GM19238 (cell line): ENCODE measurements at regions not wholly inside any gene's neighbourhood (a gene's known extent, or its start where the extent isn't known, plus 50 kb on each side); places are given as distances from the start of the nearest gene placed in this dataset.

Experiments
- DNase-seq: peaks from one replicate; pipeline ENCODE4 v3.0.0; 2011; ENCODE audit warnings: low spot score; ENCODE audit not compliant: insufficient read length

- DNase-seq = no peak
Measured at GRCh38 chr18:73245345-73245744, 377.6 kb upstream of the NETO1 start.

DNA sequence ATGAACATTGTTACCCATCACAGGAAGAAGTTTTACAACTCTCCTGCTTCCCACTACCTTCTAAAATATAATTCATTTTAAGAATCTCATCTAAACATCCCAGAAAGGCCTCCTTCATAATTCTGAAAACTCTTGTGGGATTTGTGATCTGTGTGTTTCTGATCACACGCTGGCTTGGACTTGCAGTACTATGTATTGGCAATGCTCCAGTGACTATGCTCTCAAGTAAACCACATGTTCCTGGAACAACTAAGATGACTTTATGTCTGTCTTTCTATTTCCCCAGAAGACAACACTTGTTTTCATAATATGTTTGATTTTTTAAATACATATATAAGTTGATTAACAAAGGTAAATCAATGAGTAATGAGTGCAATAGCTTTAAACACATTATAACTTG, 376.6 kb upstream of the NETO1 start:
- DNase-seq = no peak

- no peak for DNase-seq
Measured at GRCh38 chr18:73240899-73241298, 373.1 kb upstream of the NETO1 start.

DNA sequence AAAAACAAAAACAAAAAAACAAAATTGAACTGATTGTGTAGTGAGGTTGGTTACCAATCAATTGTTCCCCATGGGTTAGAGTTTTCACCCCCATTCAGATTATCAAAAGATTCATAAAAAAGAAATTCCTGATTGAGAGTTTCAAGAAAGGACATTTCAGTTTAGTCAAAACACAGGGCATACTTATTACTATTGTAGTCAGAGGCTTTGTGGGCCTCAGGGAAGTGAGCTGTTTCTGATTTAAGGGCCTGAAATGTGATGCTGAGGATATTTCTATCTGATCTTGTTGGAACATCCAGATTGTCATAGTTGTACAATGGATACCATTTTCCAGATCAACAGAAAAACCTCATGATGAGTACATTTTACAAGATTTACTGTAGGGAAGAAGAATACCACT, 368.1 kb upstream of the NETO1 start:
- DNase-seq = no peak

GRCh38 chr18:73235491-73235890, 367.7 kb upstream of the NETO1 start:
- no peak for DNase-seq

- no peak for DNase-seq
Measured at GRCh38 chr18:73232933-73233332, 365.1 kb upstream of the NETO1 start.

GRCh38 chr18:73220663-73221062, 352.9 kb upstream of the NETO1 start:
- DNase-seq = no peak

DNA sequence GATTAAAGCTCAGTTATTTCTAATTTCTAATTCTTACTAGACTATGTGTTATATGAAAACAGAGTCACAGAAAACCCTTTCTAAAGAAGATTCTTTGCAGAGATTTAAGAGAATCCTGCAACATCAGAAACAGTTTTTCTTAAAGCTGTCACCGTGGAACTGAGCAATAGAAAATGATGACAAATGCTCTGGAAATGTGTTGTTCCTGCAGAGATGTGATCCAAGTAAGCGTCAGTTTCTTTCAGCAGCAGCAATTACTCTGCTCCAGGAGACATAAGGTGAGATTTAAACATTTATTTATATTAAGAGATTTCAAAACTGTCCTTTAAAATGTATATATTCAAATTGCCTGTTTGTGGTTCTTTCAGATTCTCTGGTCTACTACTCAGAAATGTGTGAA, 350.5 kb upstream of the NETO1 start:
- DNase-seq = no peak

DNA sequence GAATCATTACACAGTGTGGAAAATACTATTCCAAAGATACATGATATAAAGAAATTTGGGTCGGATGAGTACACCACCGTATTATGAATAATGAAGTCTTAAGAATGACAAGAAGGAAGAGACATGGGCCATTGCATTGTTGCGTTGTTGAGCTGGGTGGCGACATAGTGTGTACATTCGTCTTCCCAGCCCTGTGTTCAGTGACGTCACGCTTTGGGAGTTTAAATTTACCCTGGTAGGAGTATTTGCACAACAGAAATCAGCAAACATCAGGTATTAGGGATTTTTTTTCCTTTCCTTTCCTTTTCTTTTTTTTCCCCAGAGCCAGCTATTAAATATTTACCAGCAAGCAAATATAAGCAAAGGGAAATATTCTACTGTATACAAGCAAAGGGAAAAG, 347.2 kb upstream of the NETO1 start:
- DNase-seq = no peak

GRCh38 chr18:73212442-73212841, 344.7 kb upstream of the NETO1 start:
- DNase-seq = no peak

- DNase-seq = no peak
Measured at GRCh38 chr18:73201940-73202339, 334.2 kb upstream of the NETO1 start.

DNA sequence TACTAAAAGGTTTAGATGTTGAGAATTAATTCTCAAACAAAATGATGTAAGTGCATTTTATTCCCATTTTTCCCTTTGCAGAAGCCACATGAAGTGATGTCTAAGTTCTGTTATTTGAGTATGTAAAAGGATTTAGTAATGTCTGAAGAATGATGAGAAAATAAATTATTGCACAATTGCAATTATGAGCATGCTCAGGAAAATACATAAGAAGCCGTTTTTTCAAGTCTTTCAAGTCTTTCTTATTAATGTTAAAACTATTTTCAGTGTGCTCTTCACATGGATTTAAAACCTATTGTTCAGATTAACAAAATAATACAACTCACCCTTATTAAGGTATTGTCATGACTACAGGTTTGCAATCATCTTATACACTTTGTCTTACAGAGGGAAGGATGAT, 331.4 kb upstream of the NETO1 start:
- no peak for DNase-seq

GRCh38 chr18:73189718-73190117, 321.9 kb upstream of the NETO1 start:
- DNase-seq = no peak

GRCh38 chr18:73168236-73168635, 300.4 kb upstream of the NETO1 start:
- DNase-seq = no peak

DNA sequence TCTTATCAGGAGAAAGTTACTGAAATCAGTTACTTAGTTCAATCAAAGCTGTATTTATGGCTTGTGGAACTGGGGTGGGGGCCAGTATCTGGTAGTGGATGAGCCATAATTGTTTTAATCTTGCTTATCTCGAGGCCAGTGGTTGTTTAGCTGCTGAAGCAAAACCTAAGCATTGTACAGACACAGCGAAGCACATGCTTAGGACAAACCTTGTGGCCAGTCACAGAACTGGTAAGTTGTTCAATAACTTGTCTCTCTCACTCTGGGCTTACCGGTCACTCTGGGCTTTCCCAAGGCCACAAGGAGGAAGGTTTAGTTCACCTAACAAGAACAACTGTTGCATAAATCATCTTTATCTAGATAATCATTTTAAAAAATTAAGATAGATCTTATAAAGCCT, 296.6 kb upstream of the NETO1 start:
- DNase-seq = no peak

- DNase-seq = no peak
Measured at GRCh38 chr18:73163236-73163635, 295.4 kb upstream of the NETO1 start.

DNA sequence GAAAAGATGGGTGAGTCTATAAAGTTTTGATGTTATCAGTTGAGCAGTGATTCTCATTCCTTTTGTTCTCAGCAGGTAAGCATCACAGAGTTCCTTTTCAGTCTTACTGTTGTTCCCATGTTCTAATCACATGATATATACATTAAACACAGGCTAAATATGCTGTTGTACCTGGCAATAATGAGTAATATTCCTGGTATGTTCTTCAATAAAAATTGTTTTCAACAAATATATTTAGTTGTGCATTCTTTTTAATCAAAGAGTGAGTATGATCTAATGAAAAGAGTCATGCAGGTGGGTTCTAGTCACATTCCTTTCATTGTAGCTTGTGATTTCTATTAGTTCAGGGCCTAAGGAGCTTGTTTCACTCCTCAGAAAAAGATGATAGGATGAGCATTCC, 288.3 kb upstream of the NETO1 start:
- DNase-seq = no peak

DNA sequence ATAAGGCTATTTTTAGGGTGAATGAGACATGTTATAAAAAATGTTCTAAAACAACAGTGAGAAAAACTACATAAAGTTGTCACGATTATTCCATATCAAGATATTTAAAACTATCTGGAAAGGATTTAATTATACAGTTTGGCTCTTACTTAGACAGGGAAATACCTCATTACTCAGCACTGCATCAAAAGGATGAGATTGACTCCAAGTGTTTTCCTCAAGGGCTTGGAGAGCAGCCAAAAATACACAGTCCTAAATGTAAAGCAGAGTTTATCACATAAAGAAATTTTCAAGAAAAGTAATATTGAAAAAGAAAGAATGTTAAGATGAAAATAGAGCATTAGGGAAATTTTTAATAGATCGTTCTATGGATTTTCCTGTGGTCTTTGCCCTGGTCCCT, 285.5 kb upstream of the NETO1 start:
- DNase-seq = no peak

DNA sequence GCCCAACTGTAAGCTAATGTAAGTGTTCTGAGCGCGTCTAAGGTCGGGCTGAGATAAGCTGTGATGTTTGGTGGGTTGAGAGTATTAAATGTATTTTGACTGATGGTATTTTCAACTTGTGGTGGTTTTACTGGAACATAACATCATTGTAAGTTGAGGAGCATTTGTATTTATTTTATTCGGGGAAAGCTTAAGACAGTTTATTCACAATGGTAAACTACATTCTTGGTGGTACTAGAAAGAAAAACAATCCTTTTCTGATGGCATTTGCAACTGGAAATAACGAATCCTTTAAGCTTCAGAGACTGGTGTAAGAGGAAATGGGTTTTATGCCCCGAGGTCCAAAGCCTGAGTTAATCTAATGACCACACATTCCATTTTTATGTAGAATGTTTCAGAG, 283.3 kb upstream of the NETO1 start:
- no peak for DNase-seq

GRCh38 chr18:73150199-73150598, 282.4 kb upstream of the NETO1 start:
- DNase-seq = no peak

DNA sequence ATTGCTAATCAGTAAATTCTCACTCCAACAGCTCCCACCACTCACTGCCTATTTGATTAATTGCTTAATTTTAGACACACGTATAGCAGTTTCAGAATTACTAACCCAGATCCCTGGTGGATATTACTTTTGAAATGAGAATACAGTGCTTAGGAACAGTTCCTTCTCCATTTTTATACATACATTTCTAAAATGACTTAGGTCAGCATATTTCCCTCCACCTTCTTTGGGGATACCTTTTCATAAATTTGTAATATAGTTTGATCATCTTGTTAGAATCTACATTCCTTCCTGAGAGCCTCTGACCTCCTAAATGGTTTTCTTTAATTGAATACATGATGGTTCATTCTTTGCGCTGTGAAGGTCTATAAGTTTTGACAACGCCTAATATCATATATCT, 279.8 kb upstream of the NETO1 start:
- DNase-seq = no peak

DNA sequence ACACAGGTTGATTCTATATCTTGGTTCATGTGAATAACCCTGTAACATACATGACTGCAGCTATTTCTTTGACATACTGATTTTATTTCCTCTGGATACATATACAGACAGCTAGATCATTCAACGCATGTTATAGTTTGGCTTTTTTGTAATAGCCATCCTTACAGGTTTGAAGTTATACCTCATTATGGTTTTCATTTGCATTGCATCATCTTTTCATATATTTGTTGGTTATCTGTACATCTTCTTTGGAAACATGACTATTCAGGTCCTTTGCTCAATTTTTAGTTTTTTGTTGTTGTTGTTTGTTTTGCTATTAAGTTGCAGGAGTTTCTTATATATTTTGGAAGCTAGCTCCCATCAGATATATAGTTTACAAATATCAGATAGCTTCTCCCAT, 276.2 kb upstream of the NETO1 start:
- DNase-seq = no peak

DNA sequence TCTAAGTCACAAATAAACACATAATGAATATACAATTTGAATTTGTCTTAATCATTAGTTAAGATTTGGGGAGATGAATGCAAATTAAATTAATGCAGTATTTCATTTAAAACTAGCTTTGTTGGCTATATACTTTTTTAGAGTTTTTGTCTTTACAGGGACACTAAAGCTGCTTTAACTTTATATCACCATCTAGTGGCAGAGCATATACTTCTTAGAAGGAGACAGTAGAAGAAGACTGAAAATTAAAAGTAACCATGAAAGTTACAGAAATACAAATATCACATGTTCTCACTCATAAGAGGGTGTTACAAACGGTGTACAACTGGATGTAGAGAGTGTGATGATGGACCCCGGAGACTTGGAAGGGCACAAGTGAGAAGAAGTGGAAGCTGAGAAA, 268.3 kb upstream of the NETO1 start:
- DNase-seq = no peak

GRCh38 chr18:73124175-73124574, 256.4 kb upstream of the NETO1 start:
- no peak for DNase-seq

GRCh38 chr18:73121207-73121606, 253.4 kb upstream of the NETO1 start:
- no peak for DNase-seq
